GM12865 (cell line): ENCODE measurements at regions not wholly inside any gene's neighbourhood (a gene's known extent, or its start where the extent isn't known, plus 50 kb on each side); places are given as distances from the start of the nearest gene placed in this dataset.

ENCODE experiments used
- DNase-seq: peaks from one replicate; pipeline ENCODE4 v3.0.0; 2010; ENCODE audit warnings: low read depth
- H3K4me3 ChIP-seq: 2 replicates; pipeline ENCODE4 v1.5.1; 2011; ENCODE audit warnings: mild to moderate bottlenecking, low read depth, low read length, control low read depth
- CTCF ChIP-seq: IDR thresholded peaks from 2 replicates; pipeline ENCODE4 v1.5.1; 2011; ENCODE audit warnings: low read length, control low read depth, low read depth, inconsistent platforms; ENCODE audit not compliant: insufficient read depth; ENCODE audit errors: missing control alignments

- H3K4me3 ChIP-seq = no peak overlapping the region
- no peak for TF ChIP-seq CTCF
- no peak for DNase-seq
Measured at GRCh38 chr16:13557418-13557817, 362.5 kb upstream of the ERCC4 start.

GRCh38 chr16:13558752-13559151 lies 361.2 kb upstream of the ERCC4 start:
- DNase-seq = no peak
- no peak for TF ChIP-seq CTCF
- H3K4me3 ChIP-seq = no peak overlapping the region

GRCh38 chr16:13559624-13560023 lies 360.3 kb upstream of the ERCC4 start:
- no peak for TF ChIP-seq CTCF
- DNase-seq = no peak
- H3K4me3 ChIP-seq = no peak overlapping the region

GRCh38 chr16:13560151-13560550 lies 359.8 kb upstream of the ERCC4 start:
- no peak for DNase-seq
- TF ChIP-seq CTCF = no peak
- H3K4me3 ChIP-seq = no peak overlapping the region

- no peak for TF ChIP-seq CTCF
- no peak overlapping the region for H3K4me3 ChIP-seq
- DNase-seq = no peak
Measured at GRCh38 chr16:13561291-13562070, 358.5 kb upstream of the ERCC4 start.

DNA sequence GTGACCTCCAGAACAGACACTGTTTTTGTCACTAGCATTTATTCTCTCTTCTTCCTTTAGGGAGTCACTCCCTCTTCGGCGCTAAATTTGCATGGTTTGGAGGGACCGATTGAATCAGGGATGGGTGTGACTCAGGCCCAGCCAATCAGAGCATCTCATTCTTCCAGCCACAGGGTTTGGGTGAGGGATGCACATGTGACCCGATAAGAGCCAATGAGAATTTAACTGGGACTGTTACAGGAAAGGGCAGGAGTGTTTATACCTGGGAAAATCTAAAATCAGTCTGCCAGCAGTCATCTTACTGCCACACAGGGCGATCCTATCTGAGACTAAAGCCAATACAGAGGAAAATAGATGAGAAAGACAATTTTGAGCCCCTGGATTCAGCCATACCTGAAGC lies 351.2 kb upstream of the ERCC4 start:
- no peak overlapping the region for H3K4me3 ChIP-seq
- no peak for TF ChIP-seq CTCF
- no peak for DNase-seq

- no peak for DNase-seq
- TF ChIP-seq CTCF = no peak
- H3K4me3 ChIP-seq = no peak overlapping the region
Measured at GRCh38 chr16:13569986-13570385, 350.0 kb upstream of the ERCC4 start.
